ENCODE measurements at regions not wholly inside any gene's neighbourhood (a gene's known extent, or its start where the extent isn't known, plus 50 kb on each side); places are given as distances from the start of the nearest gene placed in this dataset.
"Not testable (repeated sequence)": the region's sequence is repeated elsewhere in the genome, so short reads cannot be mapped to it uniquely, and the experiment has no call there.

- H3K27me3 ChIP-seq (ENCODE audit: control insufficient read depth, insufficient read depth, low read length): no peaks in the 10 kb centered on the region
- CTCF ChIA-PET: no interaction called here
- H3K4me3 ChIP-seq (ENCODE audit: low read depth, low read length): no peak overlapping the region
- peaks cover 3% of the 10 kb centered on the region for H3K9me3 ChIP-seq (ENCODE audit: control insufficient read depth, insufficient read depth, low read length)
- DNase-seq (ENCODE audit: low read depth, low spot score): no peak
- POLR2A ChIA-PET: no interaction called here
- TF ChIP-seq CTCF (IDR thresholded peaks at IDR 0.05; ENCODE audit: low read depth, low read length): no peak
- H3K27ac ChIP-seq (ENCODE audit: low read depth, low read length): no peak overlapping the region
Measured at GRCh38 chr12:38411946-38412345, 95.4 kb downstream of the ALG10B start.

GRCh38 chr12:38417101-38417500, 100.5 kb downstream of the ALG10B start:
- no peak for DNase-seq (ENCODE audit: low read depth, low spot score)
- ChIA-PET CTCF (no interaction called here), POLR2A (no interaction called here)
- Histone ChIP-seq H3K9me3 (ENCODE audit: control insufficient read depth, insufficient read depth, low read length) (peaks cover 3% of the 10 kb centered on the region), H3K27ac (ENCODE audit: low read depth, low read length) (no peak overlapping the region), H3K27me3 (ENCODE audit: control insufficient read depth, insufficient read depth, low read length) (no peaks in the 10 kb centered on the region), H3K4me3 (ENCODE audit: low read depth, low read length) (no peak overlapping the region)
- TF ChIP-seq CTCF (IDR thresholded peaks at IDR 0.05; ENCODE audit: low read depth, low read length): no peak

GRCh38 chr12:38424436-38424835, 107.9 kb downstream of the ALG10B start:
- peaks cover 4% of the 10 kb centered on the region; the same call in 1 of the 2 replicates for H3K9me3 ChIP-seq (ENCODE audit: control insufficient read depth, insufficient read depth, low read length)
- H3K4me3 ChIP-seq (ENCODE audit: low read depth, low read length): no peak overlapping the region
- CTCF ChIA-PET: no interaction called here
- no peaks in the 10 kb centered on the region for H3K27me3 ChIP-seq (ENCODE audit: control insufficient read depth, insufficient read depth, low read length)
- H3K27ac ChIP-seq (ENCODE audit: low read depth, low read length): no peak overlapping the region
- TF ChIP-seq CTCF (IDR thresholded peaks at IDR 0.05; ENCODE audit: low read depth, low read length): no peak
- POLR2A ChIA-PET: no interaction called here
- DNase-seq (ENCODE audit: low read depth, low spot score): no peak

GRCh38 chr12:38427442-38427841, 110.9 kb downstream of the ALG10B start:
- ChIA-PET CTCF (no interaction called here), POLR2A (no interaction called here)
- Histone ChIP-seq H3K27ac (ENCODE audit: low read depth, low read length) (no peak overlapping the region), H3K4me3 (ENCODE audit: low read depth, low read length) (no peak overlapping the region), H3K9me3 (ENCODE audit: control insufficient read depth, insufficient read depth, low read length) (peaks cover 4% of the 10 kb centered on the region; the same call in 1 of the 2 replicates), H3K27me3 (ENCODE audit: control insufficient read depth, insufficient read depth, low read length) (no peaks in the 10 kb centered on the region)
- no peak for DNase-seq (ENCODE audit: low read depth, low spot score)
- no peak for TF ChIP-seq CTCF (IDR thresholded peaks at IDR 0.05; ENCODE audit: low read depth, low read length)

GRCh38 chr12:38431921-38432320, 115.3 kb downstream of the ALG10B start:
- CTCF ChIA-PET: no interaction called here
- no peak overlapping the region for H3K4me3 ChIP-seq (ENCODE audit: low read depth, low read length)
- H3K27ac ChIP-seq (ENCODE audit: low read depth, low read length): no peak overlapping the region
- DNase-seq (ENCODE audit: low read depth, low spot score): no peak
- POLR2A ChIA-PET: no interaction called here
- TF ChIP-seq CTCF (IDR thresholded peaks at IDR 0.05; ENCODE audit: low read depth, low read length): no peak
- H3K9me3 ChIP-seq (ENCODE audit: control insufficient read depth, insufficient read depth, low read length): no peaks in the 10 kb centered on the region; the same call in 1 of the 2 replicates
- no peaks in the 10 kb centered on the region for H3K27me3 ChIP-seq (ENCODE audit: control insufficient read depth, insufficient read depth, low read length)

- H3K4me3 ChIP-seq (ENCODE audit: low read depth, low read length); DNase-seq (ENCODE audit: low read depth, low spot score); H3K27me3 ChIP-seq (ENCODE audit: control insufficient read depth, insufficient read depth, low read length); CTCF ChIA-PET; POLR2A ChIA-PET; H3K27ac ChIP-seq (ENCODE audit: low read depth, low read length): not testable (repeated sequence)
- H3K9me3 ChIP-seq (ENCODE audit: control insufficient read depth, insufficient read depth, low read length): peaks cover 20% of the 10 kb centered on the region
Measured at GRCh38 chr12:38441871-38442281, 125.3 kb downstream of the ALG10B start.

Measured in AG04450 (cell line).